ENCODE measurements at regions not wholly inside any gene's neighbourhood (a gene's known extent, or its start where the extent isn't known, plus 50 kb on each side); places are given as distances from the start of the nearest gene placed in this dataset.
"Not testable (repeated sequence)": the region's sequence is repeated elsewhere in the genome, so short reads cannot be mapped to it uniquely, and the experiment has no call there.

DNA sequence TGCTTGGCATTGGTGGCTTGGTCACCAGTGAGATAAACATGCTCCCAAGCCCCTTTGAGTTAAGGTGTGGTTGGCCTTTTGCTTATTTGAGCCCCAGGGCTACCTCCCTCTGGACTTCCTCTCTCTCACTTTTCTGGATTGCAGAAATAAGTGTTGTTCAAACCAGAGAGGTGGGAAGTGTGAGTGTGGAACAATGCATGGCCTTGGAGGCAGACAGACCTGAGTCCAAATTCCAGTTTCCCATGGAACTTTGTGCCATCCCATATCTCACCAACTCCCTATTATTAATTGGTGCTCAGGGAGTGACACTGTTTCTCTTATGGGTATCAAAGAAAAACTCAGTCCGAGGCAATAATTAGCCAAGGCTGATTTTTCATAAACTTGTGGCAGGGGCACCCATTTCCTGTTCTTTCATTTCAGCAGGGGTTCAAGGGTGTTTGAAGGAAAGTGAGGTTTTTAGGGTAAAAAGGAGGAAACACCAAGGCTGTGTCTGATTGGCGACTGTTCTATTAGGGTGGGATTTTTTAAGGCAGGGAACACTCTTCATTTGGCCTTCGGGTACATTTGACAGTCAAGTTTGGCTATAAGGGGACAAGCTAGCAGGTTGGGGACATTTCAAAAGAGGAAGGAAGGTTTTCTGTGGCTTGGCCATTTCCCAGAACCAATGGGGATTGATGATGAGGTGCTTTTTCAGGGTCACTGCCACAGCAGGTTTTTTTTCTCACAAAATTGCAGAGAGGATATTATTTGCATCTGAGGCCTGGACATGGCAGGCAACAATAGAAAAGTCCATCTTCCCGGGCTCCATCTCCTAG is 148.8 kb upstream of the NPY start:
- no peak for DNase-seq (ENCODE audit: low read depth)

DNA sequence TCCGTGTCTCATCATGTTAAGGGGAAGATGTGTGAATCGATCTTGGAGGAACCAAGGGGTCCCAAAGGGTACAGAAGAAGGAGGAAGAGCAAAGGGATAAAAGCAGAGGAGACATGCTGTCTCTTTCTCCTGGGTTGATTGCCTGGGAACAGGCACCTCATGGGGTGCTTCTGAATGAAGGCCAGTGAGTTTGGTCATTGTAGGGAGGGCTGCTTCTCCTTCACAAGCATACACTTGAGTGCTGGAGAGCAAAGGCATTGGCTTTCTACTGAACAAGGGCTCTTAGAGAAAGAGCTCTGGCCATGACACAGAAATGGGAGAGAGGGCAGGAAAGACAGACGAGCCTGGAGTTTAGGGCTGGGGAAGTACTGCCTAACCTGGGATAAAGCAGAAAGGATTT is 146.7 kb upstream of the NPY start:
- DNase-seq (ENCODE audit: low read depth): no peak

DNA sequence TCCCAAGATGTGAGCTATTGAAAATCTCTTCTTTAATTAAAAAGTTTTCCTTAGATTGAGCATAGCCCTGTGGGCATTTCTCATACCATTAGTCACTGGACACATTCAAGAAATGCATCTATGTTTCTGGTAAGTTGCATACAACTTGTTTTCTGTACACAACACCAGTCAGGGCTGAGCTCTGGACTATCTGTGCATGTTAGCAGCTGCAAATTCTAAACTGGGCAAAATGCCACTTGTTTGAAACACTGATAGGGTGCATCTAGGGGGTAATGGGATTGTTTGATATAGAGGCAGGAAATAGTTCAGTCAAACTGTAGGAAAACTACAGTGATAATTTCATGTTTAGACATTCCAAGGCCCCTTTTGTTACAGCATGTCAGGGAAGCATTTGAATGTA is 145.6 kb upstream of the NPY start:
- no peak for DNase-seq (ENCODE audit: low read depth)

DNA sequence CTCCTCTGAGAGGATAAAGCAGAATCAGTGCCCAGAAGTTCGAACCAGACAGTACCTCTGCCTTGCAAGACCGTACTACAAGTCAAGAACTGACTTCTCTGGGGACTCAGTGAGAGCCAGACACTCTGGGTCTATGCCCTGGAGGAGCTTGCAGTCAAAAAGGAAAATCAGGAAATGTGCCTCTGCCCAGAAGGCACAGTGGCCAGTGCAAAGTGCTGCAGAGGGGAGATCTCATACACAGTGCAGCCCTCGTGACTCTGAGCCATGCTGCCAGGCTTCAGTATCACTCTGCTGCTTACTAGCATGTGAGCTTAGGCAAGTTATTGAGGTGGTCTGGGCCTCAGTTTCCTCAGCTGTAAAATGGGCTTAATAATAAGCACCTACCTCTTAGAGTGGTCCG is 144.0 kb upstream of the NPY start:
- no peak for DNase-seq (ENCODE audit: low read depth)

DNA sequence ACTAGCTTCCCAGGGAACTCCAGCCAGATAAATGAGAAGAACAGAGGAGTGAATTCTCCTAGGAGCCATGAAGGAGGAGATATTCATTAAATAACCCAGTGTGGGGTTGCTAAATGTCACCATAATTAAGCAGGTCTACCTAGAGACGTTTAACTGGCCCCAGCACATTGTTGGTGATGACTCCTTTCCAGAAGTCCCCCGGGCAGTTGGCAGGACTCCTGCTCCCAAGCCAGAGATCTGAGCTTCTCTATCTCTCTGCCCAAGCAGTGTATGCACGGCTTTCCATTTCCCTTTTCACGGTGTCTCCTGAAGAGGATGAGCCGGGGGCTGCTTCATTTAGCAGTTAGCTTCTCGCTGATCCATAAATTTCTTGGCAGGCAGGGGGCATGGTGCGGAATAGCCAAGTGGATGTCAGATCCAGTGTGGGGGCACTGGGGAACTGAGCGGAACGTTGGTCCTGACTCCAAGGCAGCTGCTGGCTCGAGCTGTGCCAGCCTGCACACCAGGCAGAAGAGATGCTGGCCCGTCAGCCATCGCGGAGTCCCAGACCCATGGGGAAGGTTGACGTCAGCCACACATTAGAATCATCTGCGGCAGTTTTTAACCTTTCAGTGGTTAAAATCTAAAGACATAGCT is 142.0 kb upstream of the NPY start:
- DNase-seq (ENCODE audit: low read depth): no peak

DNA sequence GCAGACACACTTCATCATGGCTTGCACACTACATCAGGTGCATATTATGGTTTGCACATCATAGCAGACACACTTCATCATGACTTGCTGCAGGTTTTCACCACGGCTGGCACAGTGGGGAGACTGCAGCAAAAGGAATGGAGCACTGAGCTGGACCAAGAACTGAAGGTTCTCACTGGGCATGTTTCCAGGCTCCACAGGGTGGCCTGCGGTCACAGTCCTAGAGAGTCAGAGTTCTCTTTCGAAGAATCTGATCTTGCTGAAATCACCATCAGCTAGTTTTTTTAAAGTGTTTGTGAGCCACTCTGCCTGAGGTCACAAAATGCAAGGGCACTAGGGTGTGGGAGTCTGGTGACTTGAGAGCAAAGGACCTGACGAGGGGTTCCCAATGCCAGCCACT is 140.4 kb upstream of the NPY start:
- peak; percentile 11 for DNase-seq (ENCODE audit: low read depth)

DNA sequence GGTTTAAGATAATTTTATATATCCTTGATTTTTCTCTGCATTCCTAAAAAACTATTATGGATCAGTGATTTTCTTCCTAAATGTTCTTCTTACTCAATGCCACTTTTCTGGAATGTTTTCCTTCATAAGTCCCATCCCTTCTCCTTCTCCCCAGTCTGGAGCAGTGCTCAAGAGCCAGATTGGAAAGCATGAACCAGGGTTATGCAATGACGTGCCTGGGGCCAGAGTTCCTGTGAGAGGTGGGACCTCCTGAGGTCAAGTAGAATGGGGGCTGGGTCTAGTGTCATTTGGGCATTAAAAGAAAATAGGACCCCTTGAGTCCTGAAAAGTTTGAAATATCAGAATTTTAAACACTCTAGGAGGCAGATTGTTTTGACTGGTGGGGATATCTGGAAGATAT is 132.0 kb upstream of the NPY start:
- DNase-seq (ENCODE audit: low read depth): no peak

DNA sequence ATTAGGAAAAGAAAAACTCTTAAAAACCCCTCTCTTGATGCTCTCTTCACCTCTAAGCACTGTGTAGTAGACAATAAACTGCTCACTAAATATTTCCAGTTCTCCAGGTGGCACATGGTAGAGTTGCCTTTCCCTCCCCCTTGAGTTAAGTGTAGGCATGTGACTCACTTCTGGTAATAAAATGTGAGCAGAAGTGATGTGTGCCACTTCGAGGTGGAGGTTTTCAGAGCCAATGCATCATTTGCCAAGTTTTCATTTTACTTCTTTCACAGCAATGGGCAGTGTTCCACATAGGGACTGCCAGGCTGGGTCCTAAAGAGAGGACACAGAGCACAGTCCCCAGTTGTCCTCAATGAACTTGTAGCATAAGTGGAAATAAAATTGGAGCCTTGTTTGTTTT is 131.6 kb upstream of the NPY start:
- DNase-seq (ENCODE audit: low read depth): no peak

DNA sequence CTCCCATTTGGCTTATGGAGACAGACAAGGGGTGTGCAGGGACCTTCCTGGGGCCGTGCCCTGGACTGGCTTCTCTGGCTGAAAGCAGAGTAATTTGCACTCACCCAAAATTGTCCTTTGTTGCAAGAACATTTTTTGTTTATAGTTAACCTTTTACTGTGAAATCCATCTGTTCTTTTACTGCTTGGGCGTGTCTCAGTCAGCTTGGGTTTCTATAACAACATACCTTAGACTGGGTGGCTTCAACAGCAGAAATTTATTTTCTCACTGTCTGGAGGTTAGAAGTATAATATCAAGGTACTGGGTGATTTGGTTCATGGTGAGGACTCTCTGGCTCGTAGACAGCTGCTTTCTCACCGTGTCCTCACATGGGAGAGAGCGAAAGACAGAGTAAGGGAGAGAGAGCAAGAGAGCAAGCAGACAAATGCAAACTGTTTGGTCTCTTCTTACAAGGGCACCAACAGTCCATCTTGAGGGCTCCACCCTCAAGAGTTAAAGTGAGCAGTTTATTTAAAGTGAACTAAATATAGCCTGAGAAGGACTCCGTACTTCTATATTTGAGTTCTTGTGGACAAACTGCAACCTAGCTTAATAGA is 131.0 kb upstream of the NPY start:
- no peak for DNase-seq (ENCODE audit: low read depth)

DNA sequence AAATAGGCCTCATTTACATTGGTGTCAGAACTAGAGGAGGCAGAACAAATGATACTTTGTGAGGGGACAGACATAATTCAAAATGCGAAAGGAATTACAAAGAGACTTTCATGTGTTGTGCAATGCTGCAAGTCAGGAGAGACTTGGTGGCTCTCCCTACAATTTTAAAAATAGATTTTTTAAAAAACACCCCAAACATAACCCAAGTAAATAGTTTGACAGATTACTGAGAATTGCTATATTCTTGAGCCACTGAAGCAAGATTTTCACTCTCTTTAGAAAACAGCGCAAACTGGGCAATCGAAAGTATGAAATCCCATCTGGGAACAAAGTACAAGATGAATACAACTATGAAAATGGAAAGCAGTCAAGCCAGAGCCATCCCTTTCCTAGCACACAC is 126.3 kb upstream of the NPY start:
- DNase-seq (ENCODE audit: low read depth): no peak

DNA sequence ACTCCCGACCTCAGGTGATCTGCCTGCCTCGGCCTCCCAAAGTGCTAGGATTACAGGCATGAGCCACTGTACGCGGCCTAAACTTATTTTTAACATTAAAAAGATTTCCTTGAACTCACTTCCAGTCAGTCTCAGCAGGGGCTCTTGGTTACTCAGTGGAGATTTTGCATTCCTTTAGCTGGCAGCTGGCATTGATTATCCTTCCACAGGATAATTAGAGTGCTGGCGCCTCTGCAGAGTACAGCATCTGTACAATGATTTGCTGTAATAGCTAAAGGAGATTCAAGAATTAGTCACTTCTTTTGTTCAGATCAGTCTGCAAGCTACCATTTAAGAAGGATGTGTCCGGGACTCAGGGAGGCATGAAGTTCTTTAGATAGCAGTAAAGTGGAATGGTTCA is 125.0 kb upstream of the NPY start:
- no peak for DNase-seq (ENCODE audit: low read depth)

DNA sequence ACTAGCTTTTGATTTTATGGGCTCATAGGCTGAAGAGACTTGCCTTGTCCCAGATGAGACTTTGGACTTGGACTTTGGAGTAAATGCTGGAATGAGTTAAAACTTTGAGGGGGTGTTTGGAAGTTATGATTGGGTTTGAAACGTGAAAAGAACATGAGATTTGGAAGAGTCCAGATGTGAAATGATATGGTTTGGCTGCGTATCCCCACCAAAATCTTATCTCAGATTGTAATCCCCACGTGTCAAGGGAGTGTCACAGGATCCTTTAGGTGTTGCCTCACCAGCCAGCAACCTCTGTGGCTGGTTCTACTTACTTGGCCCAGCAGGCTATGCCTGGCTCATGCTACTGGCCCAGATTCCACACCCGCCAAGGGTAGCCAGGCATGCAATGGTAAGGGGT is 119.6 kb upstream of the NPY start:
- DNase-seq (ENCODE audit: low read depth): no peak

DNA sequence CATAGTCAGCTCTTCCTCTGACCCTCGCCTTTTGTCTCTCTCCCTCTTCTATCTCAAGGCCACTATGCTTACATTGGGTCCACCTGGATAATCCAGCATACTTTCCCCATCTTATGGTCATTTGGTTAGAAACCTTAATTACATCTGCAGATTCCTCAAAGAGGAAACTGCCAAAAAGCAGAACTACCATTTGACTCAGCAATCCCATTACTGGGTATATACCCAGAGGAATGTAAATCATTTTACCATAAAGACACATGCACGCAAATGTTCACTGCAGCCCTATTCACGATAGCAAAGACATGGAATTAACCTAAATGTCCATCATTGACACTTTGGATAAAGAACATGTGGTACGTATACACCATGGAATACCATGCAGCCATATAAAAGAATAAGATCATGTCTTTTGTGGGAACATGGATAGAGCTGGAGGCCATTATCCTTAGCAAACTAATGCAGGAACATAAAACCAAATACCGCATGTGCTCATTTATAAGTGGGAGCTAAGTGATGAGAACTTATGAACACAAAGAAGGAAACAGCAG is 114.8 kb upstream of the NPY start:
- no peak for DNase-seq (ENCODE audit: low read depth)

DNA sequence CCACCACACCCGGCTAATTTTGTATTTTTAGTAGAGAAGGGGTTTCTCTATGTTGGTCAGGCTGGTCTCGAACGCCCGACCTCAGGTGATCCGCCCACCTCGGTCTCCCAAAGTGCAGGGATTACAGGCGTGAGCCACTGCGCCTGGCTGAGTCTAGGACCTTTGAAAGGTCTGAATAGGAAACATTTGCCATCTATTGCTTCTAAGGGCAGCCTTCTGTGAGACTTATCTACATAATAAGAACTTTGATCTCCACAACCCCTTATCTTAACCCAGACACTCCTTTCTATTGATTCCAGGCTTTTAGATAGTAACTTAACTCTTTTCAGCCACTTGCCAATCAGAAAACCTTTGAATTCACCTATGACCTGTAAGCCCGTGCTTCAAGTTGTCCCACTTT is 112.0 kb upstream of the NPY start:
- not testable (repeated sequence) for DNase-seq (ENCODE audit: low read depth)

DNA sequence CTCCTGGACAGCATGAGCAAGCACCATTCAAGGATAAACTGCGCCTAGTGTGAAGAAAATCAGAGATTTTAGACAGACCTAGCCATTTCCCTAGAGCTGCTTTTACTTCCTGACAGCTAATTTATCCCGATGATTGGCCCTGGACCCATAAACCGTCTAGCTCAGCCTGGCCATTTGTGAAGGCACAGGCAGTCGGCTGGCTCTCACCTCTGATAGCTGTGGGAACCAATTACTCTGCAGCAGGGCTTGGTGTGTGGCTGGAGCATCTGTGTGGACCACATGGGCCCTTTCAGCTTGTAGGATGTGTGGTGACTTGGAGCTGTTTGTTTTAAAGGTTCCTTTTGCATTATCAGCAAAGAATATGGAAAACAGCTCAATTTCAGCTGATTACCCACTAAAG is 111.1 kb upstream of the NPY start:
- no peak for DNase-seq (ENCODE audit: low read depth)

DNA sequence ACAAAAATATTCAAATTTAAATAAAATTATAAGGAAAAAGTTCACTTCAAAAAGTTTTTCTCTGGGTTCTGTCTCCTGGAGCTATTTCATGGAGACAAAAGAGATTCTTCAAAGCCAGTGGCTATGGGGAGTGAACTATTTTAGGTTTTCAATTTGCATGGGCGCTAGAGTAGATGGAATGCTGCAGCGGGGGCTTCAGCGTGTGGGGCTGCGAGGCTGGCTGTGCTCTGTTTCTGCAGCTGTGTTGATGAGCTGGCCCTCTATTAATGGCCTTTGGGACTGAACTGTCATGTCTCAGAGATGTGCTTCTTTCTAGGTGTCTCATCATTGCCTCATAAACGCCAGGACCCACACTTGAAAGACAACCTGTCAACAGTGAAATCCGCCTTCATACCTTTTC is 108.4 kb upstream of the NPY start:
- DNase-seq (ENCODE audit: low read depth): no peak

DNA sequence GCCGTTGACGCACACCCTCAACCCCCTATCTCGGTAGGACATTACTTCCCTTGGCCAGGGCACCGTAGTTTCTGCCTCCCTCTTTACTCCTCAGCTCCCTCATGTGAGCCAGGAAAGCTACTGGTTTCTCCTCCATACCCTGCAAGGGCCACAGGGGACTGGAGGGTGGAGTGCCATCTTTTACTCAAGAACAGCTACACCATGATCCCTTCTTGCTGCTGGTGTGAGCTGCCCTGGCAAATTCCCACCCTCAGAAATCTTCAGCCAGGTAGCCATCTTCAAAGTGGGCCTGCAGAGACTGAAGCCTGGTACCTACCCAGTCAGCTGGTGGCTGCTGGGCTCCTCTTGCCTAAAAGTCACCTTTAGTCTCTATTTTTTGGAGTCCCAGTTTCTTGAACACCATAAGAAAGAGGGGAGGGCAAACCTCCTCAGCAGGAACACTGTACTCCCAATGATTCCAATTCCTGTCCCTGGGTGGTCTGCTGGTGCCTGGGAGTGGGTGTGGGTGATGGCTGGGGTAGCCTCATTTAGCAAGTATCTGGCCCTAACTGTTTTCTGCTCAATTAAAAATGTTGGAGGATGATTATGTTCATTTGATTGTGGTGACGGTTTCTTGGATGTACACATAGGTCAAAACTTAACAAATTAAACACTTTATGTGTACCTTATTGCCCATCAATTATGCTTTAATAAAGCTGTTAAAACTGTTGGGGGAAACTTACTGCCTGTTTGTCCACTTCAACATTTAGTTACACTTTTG is 105.0 kb upstream of the NPY start:
- DNase-seq (ENCODE audit: low read depth): no peak

DNA sequence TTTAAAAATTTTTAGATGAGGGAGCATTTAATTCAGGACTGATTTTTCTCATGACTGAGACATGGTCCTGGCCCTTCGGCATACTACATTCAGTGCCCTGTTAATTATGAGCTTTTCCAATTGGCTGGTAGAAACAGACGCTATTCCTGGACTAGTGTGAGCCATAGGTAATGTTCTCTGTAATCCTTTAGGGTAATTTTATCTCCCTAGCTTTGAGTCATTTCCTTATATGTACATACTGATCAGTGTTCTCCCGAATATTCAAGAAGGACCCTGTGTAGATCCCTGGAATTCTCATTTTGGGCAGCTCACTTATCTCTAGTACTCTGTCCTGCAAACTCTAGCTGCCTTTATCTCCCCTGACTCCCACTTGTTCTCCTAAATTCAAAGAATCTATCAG is 92.6 kb upstream of the NPY start:
- DNase-seq (ENCODE audit: low read depth): no peak

DNA sequence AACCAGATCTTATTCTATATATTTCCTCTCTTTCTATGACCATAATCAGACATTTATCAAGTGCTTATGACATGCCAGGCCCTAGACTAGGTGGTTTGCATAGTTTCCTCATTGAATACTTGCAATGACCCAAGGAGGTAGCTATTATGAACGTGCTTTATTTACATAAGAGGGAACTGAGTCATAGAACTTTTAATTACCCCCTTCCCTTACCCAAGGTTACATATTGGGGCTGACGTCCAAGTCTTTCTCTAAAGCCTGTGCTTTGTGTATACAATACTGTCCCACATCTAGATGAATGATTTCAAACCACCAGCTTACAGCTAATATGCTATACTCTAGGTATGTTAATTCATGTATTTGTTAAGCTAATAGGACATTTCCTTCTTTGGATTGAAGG is 91.9 kb upstream of the NPY start:
- DNase-seq (ENCODE audit: low read depth): peak; percentile 26

DNA sequence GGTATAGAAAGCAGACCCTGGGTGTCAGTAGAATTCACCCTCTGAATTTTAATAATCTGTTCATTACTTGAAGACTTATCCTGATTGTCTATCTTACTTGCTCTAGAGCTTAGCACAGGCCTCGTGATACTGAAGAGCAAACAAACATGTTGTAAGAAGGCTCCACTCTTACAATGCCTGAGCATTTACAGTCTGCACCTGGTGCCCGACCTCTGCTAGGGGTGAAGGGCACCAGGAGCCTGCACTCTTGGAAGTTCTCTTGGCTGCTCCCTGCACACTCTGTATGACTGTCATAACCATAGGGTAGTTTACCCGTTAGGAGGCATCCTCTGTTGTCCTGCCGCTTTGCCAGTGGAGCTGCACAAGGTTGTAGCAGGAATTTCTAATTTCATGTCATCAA is 91.3 kb upstream of the NPY start:
- no peak for DNase-seq (ENCODE audit: low read depth)

DNA sequence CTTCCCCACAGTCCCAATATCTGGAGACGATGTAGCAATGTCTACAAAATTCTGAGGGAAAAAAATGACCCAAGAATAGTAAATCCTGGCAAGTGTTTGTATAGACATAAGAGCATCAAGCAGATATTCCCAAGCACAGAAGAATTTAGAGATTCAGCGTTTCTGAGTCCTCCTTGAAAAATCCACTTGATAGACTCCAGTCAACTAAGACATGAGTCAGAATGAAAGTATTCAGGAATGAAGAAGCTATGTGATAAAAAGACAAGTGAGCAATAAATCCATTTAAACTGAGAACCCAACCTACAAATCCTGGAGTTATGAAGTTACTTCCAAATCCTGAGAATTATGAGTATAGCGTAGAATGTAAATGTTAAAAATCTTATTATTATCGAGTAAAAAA is 86.1 kb upstream of the NPY start:
- peak; percentile 11 for DNase-seq (ENCODE audit: low read depth)

DNA sequence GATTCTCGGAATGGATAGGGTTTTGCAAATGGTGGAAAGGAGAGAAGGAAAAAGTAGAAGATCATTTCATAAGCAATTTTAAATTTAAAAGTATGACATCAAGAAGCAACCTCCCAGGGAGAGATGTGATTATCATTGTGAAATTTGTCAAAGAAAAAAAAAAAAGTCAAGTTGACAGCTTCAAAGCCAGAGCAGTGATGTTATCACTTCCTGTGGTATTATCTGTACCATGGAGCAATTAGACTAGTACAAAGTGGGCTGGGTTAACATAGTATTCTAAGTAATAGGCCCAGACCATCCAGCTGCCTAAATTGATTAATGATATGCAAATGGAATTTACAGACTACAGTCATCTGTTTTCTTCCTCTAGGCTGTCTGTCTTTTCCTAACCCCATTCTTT is 84.0 kb upstream of the NPY start:
- peak; percentile 6 for DNase-seq (ENCODE audit: low read depth)

Measured in iris pigment epithelial cell (primary cell).